SK-N-SH treated with all-trans-retinoic acid at 6 μM for 48 hours (cell line): ENCODE measurements at regions not wholly inside any gene's neighbourhood (a gene's known extent, or its start where the extent isn't known, plus 50 kb on each side); places are given as distances from the start of the nearest gene placed in this dataset.

ENCODE experiments used
- BACH2 ChIP-seq: fragments of 250-450 bp; sonication (Bioruptor Pico); IDR thresholded peaks from 2 replicates; pipeline ENCODE4 v1.9.0; 2021; ENCODE audit warnings: mild to moderate bottlenecking, borderline replicate concordance
- CSRNP3 ChIP-seq: fragments of 250-450 bp; sonication (Bioruptor Pico); IDR thresholded peaks from 2 replicates; pipeline ENCODE4 v1.5.1; 2021; ENCODE audit warnings: mild to moderate bottlenecking, moderate library complexity
- ESRRG ChIP-seq: fragments of 250-450 bp; sonication (Bioruptor Pico); IDR thresholded peaks from 2 replicates; pipeline ENCODE4 v1.6.1; 2021; ENCODE audit warnings: mild to moderate bottlenecking
- PATZ1 ChIP-seq: fragments of 250-450 bp; sonication (Bioruptor Pico); IDR thresholded peaks from 2 replicates; pipeline ENCODE4 v1.8.0; 2020; ENCODE audit warnings: mild to moderate bottlenecking, moderate library complexity, borderline replicate concordance
- SNAI2 ChIP-seq: fragments of 250-450 bp; sonication (Bioruptor Pico); IDR thresholded peaks from 2 replicates; pipeline ENCODE4 v1.5.0; 2020; ENCODE audit warnings: mild to moderate bottlenecking, moderate library complexity
- TCF4 ChIP-seq: fragments of 250-450 bp; sonication (Bioruptor Pico); IDR thresholded peaks from 2 replicates; pipeline ENCODE4 v1.8.0; 2021; ENCODE audit warnings: mild to moderate bottlenecking, moderate library complexity, borderline replicate concordance
- TSHZ2 ChIP-seq: fragments of 250-450 bp; sonication (Bioruptor Pico); IDR thresholded peaks from 2 replicates; pipeline ENCODE4 v1.5.0; 2020; ENCODE audit warnings: mild to moderate bottlenecking, moderate library complexity
- ZNF70 ChIP-seq: fragments of 450-650 bp; formaldehyde crosslinking; IDR thresholded peaks from 2 replicates; pipeline ENCODE4 v1.5.0; 2020; ENCODE audit warnings: mild to moderate bottlenecking, moderate library complexity

GRCh38 chr7:81507221-81507620 is 262.6 kb downstream of the HGF start:
- no peak for TF ChIP-seq ESRRG (CRISPR knock-in tag)
- TF ChIP-seq BACH2 (CRISPR knock-in tag), result no peak
- no peak for TF ChIP-seq TCF4 (CRISPR knock-in tag)
- TF ChIP-seq SNAI2, result no peak
- no peak for TF ChIP-seq CSRNP3 (CRISPR knock-in tag)
- no peak for TF ChIP-seq PATZ1 (CRISPR knock-in tag)
- no peak for TF ChIP-seq TSHZ2
- no peak for TF ChIP-seq ZNF70 (CRISPR knock-in tag)
